Ammon's horn (tissue), 1 donor: ENCODE measurements at regions not wholly inside any gene's neighbourhood (a gene's known extent, or its start where the extent isn't known, plus 50 kb on each side); places are given as distances from the start of the nearest gene placed in this dataset.
"Not testable (repeated sequence)": the region's sequence is repeated elsewhere in the genome, so short reads cannot be mapped to it uniquely, and the experiment has no call there.

Experiments
- DNase-seq: peaks from one replicate; pipeline ENCODE4 v3.0.0-alpha.2; 2016; ENCODE audit warnings: low spot score

DNA sequence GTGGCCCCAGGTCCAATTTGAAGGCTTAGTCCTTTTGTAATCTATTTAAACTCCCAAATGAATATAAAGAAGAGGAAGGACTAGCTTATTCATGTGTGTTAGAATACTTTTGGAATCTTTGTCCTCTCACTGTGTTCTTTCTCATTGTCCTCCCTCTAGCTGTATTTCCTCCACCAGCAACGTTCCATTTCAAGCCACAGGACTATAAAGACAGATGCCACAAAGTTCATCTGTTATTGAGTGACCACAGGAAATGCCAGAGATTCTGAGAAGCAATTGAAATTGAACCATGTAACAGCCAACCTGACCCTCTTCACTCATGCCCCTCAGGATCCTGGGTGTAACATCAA lies 336.6 kb upstream of the API5 start:
- no peak for DNase-seq

DNA sequence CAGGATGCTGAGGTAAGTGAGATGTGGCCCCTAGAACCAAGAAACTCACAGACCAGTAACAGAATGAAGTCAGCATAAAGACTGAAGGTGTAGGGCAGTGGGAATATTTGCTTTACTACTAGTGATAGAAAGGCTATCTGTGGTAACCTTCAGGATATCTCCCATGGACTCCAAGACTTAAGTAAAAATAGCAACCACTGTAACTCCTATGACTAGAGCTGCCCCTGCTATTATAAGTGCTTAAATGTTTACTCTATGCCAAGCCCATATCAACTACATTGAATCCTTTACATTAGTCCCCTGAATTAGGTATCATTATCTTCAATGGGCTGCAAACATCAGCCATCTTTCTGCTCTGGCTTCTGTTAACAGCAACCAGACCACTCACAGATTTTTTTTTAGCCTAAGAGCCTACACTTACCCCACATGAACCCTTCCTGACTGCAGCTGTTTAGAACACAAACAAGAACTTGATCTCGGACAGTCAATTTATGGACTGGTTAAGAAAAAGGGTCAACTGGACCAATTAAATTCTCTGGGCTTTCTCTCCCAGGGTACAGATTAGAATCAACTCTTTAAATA lies 335.1 kb upstream of the API5 start:
- DNase-seq: no peak

DNA sequence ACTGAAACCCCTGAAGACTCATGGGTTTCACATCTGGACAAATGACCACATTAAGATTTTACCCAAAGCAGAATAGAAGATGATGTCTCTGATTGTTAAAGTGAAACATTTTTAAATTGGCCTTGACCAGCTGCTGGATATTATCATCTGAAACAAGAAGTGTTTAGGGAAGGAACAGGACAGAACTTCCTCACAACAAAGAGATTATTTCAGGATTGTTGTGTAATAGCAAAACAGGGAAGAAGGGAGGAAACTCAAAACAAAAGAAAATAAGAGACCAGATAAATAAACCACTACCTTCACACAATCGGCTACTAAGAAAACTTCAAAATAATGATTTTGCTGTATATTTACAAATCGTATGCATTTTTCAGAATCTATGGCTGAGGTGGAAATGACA lies 319.2 kb upstream of the API5 start:
- DNase-seq: no peak

DNA sequence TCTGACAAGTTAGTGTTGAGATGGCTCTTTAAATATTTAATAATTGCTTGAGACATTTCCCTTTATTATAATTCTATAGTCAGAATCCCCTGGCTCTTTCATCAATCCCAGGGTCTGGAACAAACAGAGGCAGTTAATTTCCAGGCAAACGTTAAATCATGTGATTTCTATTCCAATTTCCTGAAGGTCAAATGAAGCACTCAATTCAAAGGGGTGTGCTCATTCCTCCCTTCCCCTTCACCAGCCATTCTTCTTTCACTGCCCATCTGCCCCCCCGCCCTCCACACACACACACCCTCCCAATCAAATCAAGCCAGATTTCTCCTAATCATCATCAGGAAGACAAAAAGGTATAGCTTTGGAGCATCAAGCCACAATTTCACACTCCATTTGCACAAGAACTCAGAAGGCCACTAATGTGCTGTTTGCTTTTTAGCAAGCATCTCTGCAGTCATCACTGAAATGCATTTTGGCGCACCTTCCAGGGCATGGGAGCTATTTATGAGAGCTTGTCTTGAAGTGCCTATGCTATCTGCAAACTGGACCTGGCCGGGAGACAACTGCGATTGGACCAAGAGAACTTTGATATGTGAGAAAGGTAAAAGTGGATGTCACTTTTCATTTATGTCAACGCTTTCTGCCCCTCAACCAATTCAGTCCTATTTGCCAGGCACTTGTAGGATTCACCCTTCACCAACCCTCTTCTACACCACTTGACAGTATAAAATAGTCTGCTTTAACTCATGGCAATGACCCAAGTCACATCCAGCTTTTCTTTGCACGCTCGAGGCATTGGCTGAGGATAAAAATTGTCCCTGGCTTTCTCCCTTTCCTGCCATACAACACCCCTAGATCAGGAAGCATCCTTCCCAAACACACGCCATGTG lies 315.1 kb upstream of the API5 start:
- DNase-seq: no peak

DNA sequence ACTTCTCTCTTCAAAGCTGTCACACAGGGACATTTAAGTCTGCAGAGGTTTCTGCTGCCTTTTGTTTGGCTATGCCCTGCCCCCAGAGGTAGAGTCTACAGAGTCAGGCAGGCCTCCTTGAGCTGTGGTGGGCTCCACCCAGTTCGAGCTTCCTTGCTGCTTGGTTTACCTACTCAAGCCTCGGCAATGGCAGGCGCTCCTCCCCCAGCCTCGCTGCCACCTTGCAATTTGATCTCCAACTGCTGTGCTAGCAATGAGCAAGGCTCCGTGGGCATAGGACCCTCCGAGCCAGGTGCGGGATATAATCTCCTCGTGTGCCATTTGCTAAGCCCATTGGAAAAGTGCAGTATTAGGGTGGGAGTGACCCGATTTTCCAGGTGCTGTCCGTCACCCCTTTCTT lies 306.9 kb upstream of the API5 start:
- not testable (repeated sequence) for DNase-seq

DNA sequence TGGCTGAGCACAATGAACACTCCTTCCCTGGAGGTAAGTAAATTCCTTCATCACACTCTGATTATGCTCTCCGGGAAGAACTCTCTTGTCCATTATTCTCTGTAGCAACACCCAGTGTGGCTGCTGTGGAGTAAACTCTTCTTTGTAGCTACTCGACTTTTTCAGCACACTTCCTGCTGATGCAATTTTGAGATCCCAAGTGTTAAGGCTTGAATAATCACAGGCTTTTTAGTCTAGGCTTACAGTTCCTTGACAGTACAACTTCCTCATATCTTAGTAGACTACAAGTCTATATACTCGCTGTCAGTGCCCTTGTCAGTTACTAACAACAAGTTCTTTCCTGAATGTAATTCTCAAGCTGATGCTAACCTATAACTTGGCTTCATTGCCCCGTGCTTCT lies 301.8 kb upstream of the API5 start:
- peak; percentile 35 for DNase-seq

DNA sequence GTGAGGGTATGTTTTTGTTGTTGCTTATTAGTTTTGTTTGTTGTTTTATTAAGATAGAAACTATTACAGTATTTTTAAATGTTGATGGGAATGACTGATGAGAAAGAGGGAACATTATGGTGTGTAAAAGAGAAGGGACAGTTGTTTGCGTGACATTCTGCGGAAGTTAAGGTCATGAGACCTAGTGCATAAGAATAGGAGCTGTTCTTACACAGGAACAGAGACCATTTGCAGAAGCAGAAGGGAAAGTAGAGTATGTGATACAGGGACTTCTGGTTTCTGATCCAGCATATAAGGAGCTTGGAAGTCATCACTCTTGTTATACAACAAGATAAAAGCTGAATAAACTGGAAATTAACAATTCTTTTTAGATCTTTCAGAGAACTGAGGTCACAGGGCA lies 299.2 kb upstream of the API5 start:
- peak; percentile 58 for DNase-seq

DNA sequence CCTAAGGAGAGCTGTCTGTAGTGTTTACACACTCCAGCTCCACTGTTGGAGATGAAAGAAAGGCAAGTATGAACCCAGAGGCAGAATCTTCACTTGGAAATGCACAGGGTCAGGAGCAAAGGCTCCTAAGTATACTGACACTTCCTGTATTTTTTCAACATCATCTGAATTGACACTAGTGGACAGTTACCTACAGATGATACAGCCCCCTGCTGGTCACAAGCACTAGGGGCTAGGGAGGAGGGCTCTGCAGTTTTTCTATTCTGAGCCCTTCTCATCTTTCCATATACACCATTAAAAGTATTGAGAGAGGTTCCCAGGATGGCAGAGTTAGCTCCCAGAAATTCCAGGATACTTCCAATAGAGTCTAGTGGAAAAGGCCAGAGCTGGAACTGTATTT lies 290.3 kb upstream of the API5 start:
- peak; percentile 40 for DNase-seq

DNA sequence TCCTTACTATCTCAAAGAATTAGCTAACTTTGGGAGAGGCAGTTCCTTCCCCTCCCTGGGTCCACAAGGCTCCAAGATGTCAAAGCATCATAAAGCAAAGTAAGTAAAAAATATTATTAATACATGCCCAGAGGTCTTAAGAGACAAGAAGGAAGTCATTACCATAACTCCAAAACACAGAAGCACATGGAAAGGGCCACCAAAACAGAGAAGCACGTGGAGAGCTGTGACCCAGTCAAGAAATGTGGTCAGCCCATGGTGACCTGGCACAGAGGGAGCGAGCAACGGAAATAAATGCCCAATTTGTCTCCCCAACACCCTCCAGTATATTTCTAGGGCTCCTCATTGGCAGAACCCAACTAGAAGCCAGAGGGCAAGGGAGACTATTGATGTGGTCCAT lies 277.5 kb upstream of the API5 start:
- no peak for DNase-seq

DNA sequence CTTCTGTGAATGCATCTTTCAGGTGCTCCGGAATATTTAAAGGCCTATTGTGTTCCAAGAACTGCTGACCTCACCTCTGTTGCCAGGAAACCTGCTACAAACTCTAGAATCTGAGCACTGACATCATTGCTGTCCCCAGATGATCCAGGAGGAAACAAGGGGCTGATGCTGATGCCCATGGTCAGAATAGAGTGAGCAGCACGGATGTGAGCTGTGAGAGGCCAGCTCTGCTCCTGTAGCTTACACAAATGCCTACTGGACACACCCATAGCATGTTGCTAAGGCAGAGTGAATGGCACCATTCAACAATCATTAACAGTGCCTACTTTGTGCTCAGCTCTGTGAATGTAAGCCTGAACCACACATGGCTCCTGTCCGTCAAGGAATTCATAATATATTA lies 276.7 kb upstream of the API5 start:
- DNase-seq: peak; percentile 5

DNA sequence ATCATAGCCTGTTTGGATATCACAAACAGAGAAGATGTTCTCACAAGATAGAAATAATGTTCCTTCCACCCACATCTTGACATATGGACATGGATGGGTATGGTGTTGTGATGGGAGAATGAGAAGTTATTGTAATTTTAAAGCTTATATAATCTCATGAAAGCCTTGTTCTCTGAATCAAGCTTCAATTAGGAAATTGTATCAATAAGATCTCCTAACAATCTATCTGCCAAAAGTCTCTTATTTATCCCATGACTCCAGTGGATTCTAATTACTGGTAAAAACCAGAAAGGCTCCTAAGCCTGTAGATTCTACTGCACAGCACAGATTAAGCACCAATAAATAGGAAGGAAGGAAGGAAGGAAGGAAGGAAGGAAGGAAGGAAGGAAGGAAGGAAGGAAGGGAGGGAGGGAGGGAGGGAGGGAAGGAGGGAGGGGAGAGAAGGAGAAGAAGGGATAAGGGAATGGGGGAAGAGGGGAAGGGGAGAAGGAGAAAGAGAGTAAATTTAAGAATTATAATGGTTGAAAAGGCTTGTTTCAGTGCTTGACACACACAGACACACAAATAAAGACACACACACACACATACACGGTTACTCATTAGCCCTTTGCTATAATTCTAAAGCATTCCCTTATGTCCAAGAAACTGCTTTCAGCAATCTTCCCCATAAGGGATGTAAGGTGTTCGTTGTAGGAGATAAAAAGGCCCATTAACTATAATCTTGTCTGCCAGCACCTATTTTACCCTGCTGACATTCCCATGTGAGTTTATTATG lies 258.0 kb upstream of the API5 start:
- DNase-seq: no peak

DNA sequence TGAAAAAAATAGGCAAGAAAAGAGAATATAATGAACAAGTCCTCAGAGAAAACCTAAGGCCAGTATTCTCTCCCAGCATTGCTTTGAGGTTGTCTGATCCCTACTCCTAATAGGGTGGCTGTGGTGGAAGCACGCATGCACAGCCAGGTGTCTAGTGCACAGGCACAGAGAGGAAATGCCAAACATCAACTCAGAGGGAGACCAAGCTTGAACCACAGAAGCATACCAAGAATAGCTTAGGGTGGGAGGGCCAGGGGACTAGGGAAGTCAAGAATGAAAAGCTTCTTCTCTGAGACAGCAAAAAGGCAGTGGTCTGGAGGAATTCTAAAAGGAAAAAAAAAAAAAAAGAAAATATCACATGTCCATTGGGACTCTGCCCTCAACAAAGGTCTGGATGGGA lies 244.1 kb upstream of the API5 start:
- DNase-seq: no peak

DNA sequence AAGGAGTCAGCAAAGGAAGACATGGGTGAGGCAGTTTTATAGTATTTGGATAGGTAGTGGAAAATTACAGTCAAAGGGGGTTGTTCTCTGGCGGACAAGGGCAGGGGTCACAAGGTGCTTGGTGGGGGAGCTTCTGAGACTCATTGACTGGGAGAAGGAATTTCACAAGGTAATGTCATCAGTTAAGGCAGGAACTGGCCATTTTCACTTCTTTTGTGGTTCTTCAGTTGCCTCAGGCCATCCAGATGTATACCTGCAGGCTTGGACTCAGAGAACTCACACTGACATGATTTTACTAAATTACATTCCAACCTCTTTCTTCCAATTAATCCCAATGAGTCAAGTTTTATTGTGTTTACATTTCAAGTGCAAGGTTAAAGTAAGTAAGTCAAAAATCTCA lies 240.5 kb upstream of the API5 start:
- no peak for DNase-seq

DNA sequence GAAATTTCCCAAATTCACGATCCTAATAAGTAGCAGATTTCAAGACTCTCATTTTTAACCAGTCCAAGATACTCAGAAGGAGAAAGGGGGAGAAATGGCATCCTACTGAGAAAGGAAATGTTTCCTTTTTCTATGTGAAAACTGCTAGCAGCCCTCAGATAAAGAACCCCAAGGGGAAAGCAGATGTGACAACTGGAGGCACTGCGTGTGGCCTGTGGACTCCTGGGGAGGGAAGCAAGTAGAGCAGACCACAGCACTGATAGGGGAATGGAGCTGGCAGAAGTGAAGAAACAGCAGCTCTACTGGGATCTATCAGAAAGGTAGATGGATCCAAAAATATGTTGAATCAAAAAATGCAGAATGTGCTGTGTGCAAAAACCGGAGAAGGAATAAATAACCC lies 239.7 kb upstream of the API5 start:
- DNase-seq: peak; percentile 7

DNA sequence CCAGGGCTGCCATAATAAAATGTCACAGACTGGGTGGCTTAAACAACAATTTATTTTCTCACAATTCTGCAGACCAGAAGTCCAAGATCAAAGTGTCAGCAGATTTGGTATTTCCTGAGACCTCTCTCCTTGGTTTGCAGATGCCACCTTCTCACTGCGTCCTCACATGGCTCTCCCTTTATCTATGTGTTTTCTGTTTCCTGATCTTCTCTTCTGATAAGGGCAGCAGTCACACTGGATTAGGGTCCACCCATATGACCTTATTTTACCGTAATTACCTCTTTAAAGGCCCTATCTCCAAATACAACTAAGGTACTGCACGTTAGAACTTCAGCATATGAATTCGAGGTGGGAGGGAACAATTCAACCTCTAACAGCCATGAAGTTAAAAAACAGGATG lies 238.9 kb upstream of the API5 start:
- no peak for DNase-seq

DNA sequence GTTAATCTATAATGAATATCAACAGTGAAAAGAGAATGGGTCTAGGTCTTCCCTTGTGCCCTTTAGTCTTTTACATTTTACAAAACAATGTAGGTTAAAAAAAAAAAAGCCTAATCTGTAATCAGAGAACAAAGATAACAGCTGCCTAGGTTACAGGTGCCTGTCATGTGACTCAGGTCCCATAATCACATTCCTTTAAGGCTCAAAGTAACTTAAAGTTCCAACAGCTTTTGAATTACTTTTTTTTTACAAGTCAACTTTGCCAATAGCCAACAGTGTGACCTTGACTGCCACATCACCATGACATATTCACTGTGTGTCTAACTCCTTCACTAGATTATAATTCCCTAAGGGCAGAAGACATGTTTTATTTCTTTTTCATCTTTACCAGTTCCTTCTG lies 237.0 kb upstream of the API5 start:
- no peak for DNase-seq

DNA sequence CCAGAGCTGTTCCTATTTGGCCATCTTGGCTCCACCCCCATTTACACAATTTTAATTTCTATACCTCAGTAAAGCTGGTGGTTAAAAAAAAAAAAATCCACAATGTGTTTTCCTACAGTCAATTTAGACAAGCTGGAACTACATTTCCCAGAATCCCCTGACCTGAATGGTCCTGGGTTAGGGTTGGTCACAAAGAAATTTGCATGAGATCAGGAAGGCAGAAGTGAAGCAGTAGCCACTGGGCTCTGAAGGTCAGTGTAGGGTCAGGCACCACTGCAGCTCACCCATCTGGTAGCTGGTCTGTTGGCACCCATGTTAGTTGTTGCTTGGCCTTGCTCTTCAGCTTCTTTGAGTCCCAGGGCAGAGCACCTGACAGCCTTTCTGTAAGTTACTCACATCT lies 210.7 kb upstream of the API5 start:
- no peak for DNase-seq

DNA sequence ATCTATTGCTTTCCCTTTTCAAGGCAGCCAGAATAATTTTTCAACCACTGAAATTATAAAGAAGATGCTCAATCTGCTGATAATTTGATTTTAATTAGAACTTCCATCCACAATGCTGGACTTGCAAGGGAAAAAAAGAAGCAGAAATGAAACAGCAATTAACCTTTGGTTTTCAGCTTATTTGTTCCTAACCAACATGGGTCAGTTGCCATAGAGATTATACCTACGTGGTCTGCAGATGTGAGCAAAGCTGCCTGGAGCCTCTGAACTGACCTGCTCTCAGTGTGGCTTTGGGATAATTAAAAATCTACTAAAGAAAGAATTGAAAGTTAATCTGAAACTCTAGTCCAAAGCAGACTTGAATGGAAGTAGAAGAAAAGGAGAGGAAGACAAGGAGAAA lies 195.7 kb upstream of the API5 start:
- no peak for DNase-seq

DNA sequence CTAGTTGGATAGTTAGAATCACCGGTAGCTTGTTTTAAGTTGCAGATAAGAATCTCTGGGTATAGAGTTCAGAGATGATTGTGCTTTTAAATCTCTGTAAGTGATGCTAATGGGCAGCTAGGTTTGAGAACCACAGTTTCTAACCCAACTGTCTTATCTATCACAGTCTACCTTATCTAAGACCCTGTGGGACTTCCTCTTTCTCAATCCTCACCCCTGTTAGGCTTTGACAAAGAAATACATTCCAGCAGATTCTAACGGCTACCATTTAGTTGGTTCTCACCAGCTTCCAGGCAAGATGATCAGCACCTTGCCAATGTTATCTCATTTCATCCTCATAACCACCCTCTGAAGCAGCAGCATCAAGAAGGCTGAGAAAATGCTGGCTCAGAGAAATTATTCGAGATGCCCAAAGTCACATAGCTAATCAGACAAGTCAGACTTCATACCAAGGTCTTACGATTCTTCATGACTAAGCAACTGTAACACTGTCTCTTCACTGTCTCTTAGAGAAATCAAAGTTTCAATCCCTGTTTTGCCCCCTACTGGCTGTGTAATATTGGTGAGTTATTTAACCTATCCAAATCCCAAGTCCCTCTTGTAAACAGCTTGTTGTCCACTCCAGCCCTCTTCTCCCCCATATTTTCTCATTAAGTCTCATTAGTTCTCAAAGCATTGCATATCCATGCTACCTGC lies 192.4 kb upstream of the API5 start:
- DNase-seq: no peak

DNA sequence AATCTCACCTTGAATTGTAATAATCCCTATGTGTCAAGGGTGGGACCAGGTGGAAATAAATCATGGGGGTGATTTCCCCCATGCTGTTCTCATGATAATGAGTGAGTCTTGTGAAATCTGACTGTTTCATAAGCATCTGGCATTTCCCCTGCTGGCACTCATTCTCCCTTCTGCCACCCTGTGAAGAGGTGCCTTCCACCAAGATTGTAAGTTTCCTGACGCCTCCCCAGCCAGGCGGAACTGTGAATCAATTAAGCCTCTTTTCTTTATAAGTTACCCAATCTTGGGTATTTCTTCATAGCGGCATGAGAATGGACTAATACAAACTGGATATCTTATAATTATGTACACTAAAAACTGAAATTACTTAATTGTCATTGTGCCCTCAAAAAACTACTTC lies 189.2 kb upstream of the API5 start:
- DNase-seq: no peak

DNA sequence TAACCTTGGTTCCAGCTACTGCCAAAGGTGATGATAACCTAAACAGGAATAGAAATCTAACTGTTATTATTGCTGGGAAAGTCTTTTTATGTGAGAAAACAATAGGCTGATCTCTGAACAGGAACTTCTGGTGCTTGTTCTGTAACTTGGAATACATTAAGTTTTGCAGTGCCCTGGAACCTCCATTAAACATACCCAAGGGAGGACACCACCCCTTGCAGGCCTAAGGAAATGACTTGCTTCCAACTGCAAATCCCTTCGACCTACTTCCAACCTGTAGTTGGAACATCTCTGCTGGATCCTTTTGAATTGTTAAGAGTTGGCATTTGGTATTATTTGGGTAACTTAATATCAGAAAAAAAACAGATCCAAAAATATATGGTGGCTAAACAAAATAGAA lies 188.4 kb upstream of the API5 start:
- DNase-seq: no peak

DNA sequence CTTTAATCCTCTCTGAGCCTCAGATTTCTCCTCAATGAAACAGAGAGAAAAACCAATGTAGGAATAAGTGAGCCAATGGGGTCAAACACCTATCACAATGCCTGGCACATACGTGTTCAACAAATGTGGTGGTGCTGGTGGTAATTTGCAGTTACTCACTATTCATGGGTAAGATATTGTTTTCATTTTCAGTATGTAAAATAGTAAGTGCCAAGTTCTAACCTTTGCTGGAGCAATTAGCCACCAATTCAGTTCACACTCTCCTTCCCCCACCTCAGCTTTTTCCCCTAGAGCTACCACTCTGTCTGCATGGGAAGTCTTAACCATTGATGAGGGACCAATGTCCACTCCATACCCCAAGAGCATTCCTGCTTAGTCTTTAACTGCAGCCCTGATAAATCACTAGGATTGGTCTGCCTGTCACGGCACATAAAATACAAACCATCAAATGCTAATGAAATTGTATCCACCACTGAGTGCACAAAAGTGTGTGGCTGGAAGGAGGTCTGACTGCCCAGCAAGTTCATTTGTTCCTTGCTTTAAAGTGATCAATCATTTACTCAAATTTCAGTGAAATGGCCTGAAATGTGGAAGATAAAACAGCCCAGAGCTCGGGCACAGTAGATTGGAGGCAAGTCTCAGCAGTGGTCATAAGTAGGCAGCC lies 187.4 kb upstream of the API5 start:
- DNase-seq: no peak
